ENCODE measurements at regions not wholly inside any gene's neighbourhood (a gene's known extent, or its start where the extent isn't known, plus 50 kb on each side); places are given as distances from the start of the nearest gene placed in this dataset.
"Not testable (repeated sequence)": the region's sequence is repeated elsewhere in the genome, so short reads cannot be mapped to it uniquely, and the experiment has no call there.

GRCh38 chr1:221575605-221576004 is 166.3 kb downstream of the DUSP10 start:
- peaks cover 0 to 3% (median 0%) of the 10 kb centered on the region in 3 donors for H3K9me3 ChIP-seq (ENCODE audit: control insufficient read depth in 2 of 3, insufficient read depth in 1 of 3, low read length in 3 of 3)

GRCh38 chr1:221576268-221576667 is 165.6 kb downstream of the DUSP10 start:
- Histone ChIP-seq H3K9me3 (ENCODE audit: control insufficient read depth in 2 of 3, insufficient read depth in 1 of 3, low read length in 3 of 3) (peaks cover 0 to 3% (median 0%) of the 10 kb centered on the region in 3 donors), H3K4me3 (ENCODE audit: low read length in 3 of 3) (no peak overlapping the region), H3K9ac (ENCODE audit: low read length in 3 of 3) (no peak overlapping the region), H3K27me3 (ENCODE audit: control insufficient read depth, insufficient read depth, low read length) (no peaks in the 10 kb centered on the region), H3K4me1 (ENCODE audit: control insufficient read depth in 2 of 3, insufficient read depth in 2 of 3, low read depth in 1 of 3, low read length in 3 of 3) (no peaks in the 10 kb centered on the region), H3K36me3 (ENCODE audit: control insufficient read depth in 2 of 3, insufficient read depth in 3 of 3, low read length in 3 of 3) (no peaks in the 10 kb centered on the region), H3K27ac (ENCODE audit: low read depth in 2 of 2, low read length in 2 of 2) (no peak overlapping the region)
- intact Hi-C loops (cut with DNase I): no loop called here
- DNase-seq: no peak
- TF ChIP-seq CTCF (IDR thresholded peaks at IDR 0.05; ENCODE audit: borderline replicate concordance, extremely low read depth, insufficient read depth): no peak
- FAIRE-seq: no peak

More at GRCh38 chr1:221575605-221576004, 166.3 kb downstream of the DUSP10 start:
- no peak for TF ChIP-seq CTCF (IDR thresholded peaks at IDR 0.05; ENCODE audit: borderline replicate concordance, extremely low read depth, insufficient read depth)
- no peak overlapping the region for H3K9ac ChIP-seq (ENCODE audit: low read length in 3 of 3)
- no peak for FAIRE-seq
- no peaks in the 10 kb centered on the region for H3K27me3 ChIP-seq (ENCODE audit: control insufficient read depth, insufficient read depth, low read length)
- no peaks in the 10 kb centered on the region for H3K36me3 ChIP-seq (ENCODE audit: control insufficient read depth in 2 of 3, insufficient read depth in 3 of 3, low read length in 3 of 3)
- no peak overlapping the region for H3K27ac ChIP-seq (ENCODE audit: low read depth in 2 of 2, low read length in 2 of 2)
- H3K4me1 ChIP-seq (ENCODE audit: control insufficient read depth in 2 of 3, insufficient read depth in 2 of 3, low read depth in 1 of 3, low read length in 3 of 3): no peaks in the 10 kb centered on the region
- H3K4me3 ChIP-seq (ENCODE audit: low read length in 3 of 3): no peak overlapping the region
- intact Hi-C loops (cut with DNase I): no loop called here
- DNase-seq: no peak

- intact Hi-C loops (cut with DNase I): no loop called here
- Histone ChIP-seq H3K36me3 (ENCODE audit: control insufficient read depth in 2 of 3, insufficient read depth in 3 of 3, low read length in 3 of 3) (no peaks in the 10 kb centered on the region), H3K27me3 (ENCODE audit: control insufficient read depth, insufficient read depth, low read length) (no peaks in the 10 kb centered on the region), H3K4me3 (ENCODE audit: low read length in 3 of 3) (no peak overlapping the region), H3K27ac (ENCODE audit: low read depth in 2 of 2, low read length in 2 of 2) (no peak overlapping the region), H3K4me1 (ENCODE audit: control insufficient read depth in 2 of 3, insufficient read depth in 2 of 3, low read depth in 1 of 3, low read length in 3 of 3) (no peaks in the 10 kb centered on the region), H3K9me3 (ENCODE audit: control insufficient read depth in 2 of 3, insufficient read depth in 1 of 3, low read length in 3 of 3) (no peaks in the 10 kb centered on the region), H3K9ac (ENCODE audit: low read length in 3 of 3) (no peak overlapping the region)
- no peak for DNase-seq
- no peak for FAIRE-seq
- no peak for TF ChIP-seq CTCF (IDR thresholded peaks at IDR 0.05; ENCODE audit: borderline replicate concordance, extremely low read depth, insufficient read depth)
Observed at GRCh38 chr1:221583465-221583864, 158.4 kb downstream of the DUSP10 start.

- H3K9me3 ChIP-seq (ENCODE audit: control insufficient read depth in 2 of 3, insufficient read depth in 1 of 3, low read length in 3 of 3); FAIRE-seq; H3K4me3 ChIP-seq (ENCODE audit: low read length in 3 of 3); DNase-seq; intact Hi-C loops (cut with DNase I); H3K9ac ChIP-seq (ENCODE audit: low read length in 3 of 3); H3K4me1 ChIP-seq (ENCODE audit: control insufficient read depth in 2 of 3, insufficient read depth in 2 of 3, low read depth in 1 of 3, low read length in 3 of 3); H3K36me3 ChIP-seq (ENCODE audit: control insufficient read depth in 2 of 3, insufficient read depth in 3 of 3, low read length in 3 of 3); H3K27ac ChIP-seq (ENCODE audit: low read depth in 2 of 2, low read length in 2 of 2); H3K27me3 ChIP-seq (ENCODE audit: control insufficient read depth, insufficient read depth, low read length): not testable (repeated sequence)
Observed at GRCh38 chr1:221587013-221587412, 154.9 kb downstream of the DUSP10 start.

GRCh38 chr1:221591250-221591649 is 150.6 kb downstream of the DUSP10 start:
- DNase-seq; FAIRE-seq; H3K4me1 ChIP-seq (ENCODE audit: control insufficient read depth in 2 of 3, insufficient read depth in 2 of 3, low read depth in 1 of 3, low read length in 3 of 3); H3K9me3 ChIP-seq (ENCODE audit: control insufficient read depth in 2 of 3, insufficient read depth in 1 of 3, low read length in 3 of 3); intact Hi-C loops (cut with DNase I); H3K27me3 ChIP-seq (ENCODE audit: control insufficient read depth, insufficient read depth, low read length); H3K27ac ChIP-seq (ENCODE audit: low read depth in 2 of 2, low read length in 2 of 2); H3K36me3 ChIP-seq (ENCODE audit: control insufficient read depth in 2 of 3, insufficient read depth in 3 of 3, low read length in 3 of 3); H3K4me3 ChIP-seq (ENCODE audit: low read length in 3 of 3); H3K9ac ChIP-seq (ENCODE audit: low read length in 3 of 3): not testable (repeated sequence)
